ENCODE measurements at regions not wholly inside any gene's neighbourhood (a gene's known extent, or its start where the extent isn't known, plus 50 kb on each side); places are given as distances from the start of the nearest gene placed in this dataset.

- H3K9me3 ChIP-seq (ENCODE audit: low read length), result no peaks in the 10 kb centered on the region
- no peak for TF ChIP-seq RAD21 (conservative IDR thresholded peaks at IDR 0.05)
- no peaks in the 10 kb centered on the region for H3K79me2 ChIP-seq (replicated peaks; ENCODE audit: insufficient read depth, low read length)
These were observed 1043.9 kb downstream of the TMEM182 start for GRCh38 chr2:103805746-103806145.

GRCh38 chr2:103808814-103809213 is 1045.1 kb upstream of the POU3F3 start:
- Histone ChIP-seq H4K20me1 (ENCODE audit: insufficient read depth) (no peaks in the 10 kb centered on the region), H3F3A (ENCODE audit: insufficient read depth, low read length, poor library complexity, severe bottlenecking) (no peaks in the 10 kb centered on the region), H3K4me3 (ENCODE audit: low read length) (no peak overlapping the region), H3K4me2 (ENCODE audit: low read length) (no peak overlapping the region), H3K9me2 (ENCODE audit: insufficient read depth, low read length) (no peaks in the 10 kb centered on the region), H3K27ac (ENCODE audit: low read length) (no peak overlapping the region), H3K79me2 (replicated peaks; ENCODE audit: insufficient read depth, low read length) (no peaks in the 10 kb centered on the region), H2AFZ (ENCODE audit: low read depth, low read length) (no peak overlapping the region), H3K27me3 (ENCODE audit: insufficient read depth, low read depth, low read length) (no peaks in the 10 kb centered on the region), H3K9ac (ENCODE audit: low read length) (no peak overlapping the region), H3K36me3 (ENCODE audit: insufficient read depth, low read length) (no peaks in the 10 kb centered on the region), H3K9me3 (ENCODE audit: low read length) (no peaks in the 10 kb centered on the region)
- TF ChIP-seq EP300 (conservative IDR thresholded peaks at IDR 0.05; ENCODE audit: poor library complexity, severe bottlenecking), result no peak
- no peak for TF ChIP-seq EZH2 (IDR thresholded peaks at IDR 0.05; ENCODE audit: borderline replicate concordance, insufficient read depth, low read length, poor library complexity, severe bottlenecking)
- TF ChIP-seq POLR2AphosphoS5 (IDR thresholded peaks at IDR 0.05), result no peak
- TF ChIP-seq REST (IDR thresholded peaks at IDR 0.05; ENCODE audit: borderline replicate concordance), result no peak
- TF ChIP-seq TAF1 (IDR thresholded peaks at IDR 0.05; ENCODE audit: low read depth), result no peak
- TF ChIP-seq MXI1 (conservative IDR thresholded peaks at IDR 0.05; ENCODE audit: poor library complexity, severe bottlenecking), result no peak
- TF ChIP-seq SMC3 (conservative IDR thresholded peaks at IDR 0.05; ENCODE audit: poor library complexity), result no peak
- no peak for TF ChIP-seq RAD21 (conservative IDR thresholded peaks at IDR 0.05)
- no peak for TF ChIP-seq CTCF (IDR thresholded peaks at IDR 0.05; ENCODE audit: poor library complexity, severe bottlenecking)

More at GRCh38 chr2:103805746-103806145, 1043.9 kb downstream of the TMEM182 start:
- Histone ChIP-seq H4K20me1 (ENCODE audit: insufficient read depth) (no peaks in the 10 kb centered on the region), H3K27me3 (ENCODE audit: insufficient read depth, low read depth, low read length) (no peaks in the 10 kb centered on the region), H3F3A (ENCODE audit: insufficient read depth, low read length, poor library complexity, severe bottlenecking) (no peaks in the 10 kb centered on the region), H3K4me3 (ENCODE audit: low read length) (no peak overlapping the region), H3K4me2 (ENCODE audit: low read length) (no peak overlapping the region), H3K27ac (ENCODE audit: low read length) (no peak overlapping the region), H3K9me2 (ENCODE audit: insufficient read depth, low read length) (no peaks in the 10 kb centered on the region), H3K9ac (ENCODE audit: low read length) (no peak overlapping the region), H3K36me3 (ENCODE audit: insufficient read depth, low read length) (no peaks in the 10 kb centered on the region), H2AFZ (ENCODE audit: low read depth, low read length) (no peak overlapping the region)

GRCh38 chr2:103809415-103809814 is 1044.5 kb upstream of the POU3F3 start:
- Histone ChIP-seq H3K27ac (ENCODE audit: low read length) (no peak overlapping the region), H3K9me3 (ENCODE audit: low read length) (no peaks in the 10 kb centered on the region), H2AFZ (ENCODE audit: low read depth, low read length) (no peak overlapping the region), H3K27me3 (ENCODE audit: insufficient read depth, low read depth, low read length) (no peaks in the 10 kb centered on the region), H4K20me1 (ENCODE audit: insufficient read depth) (no peaks in the 10 kb centered on the region), H3K36me3 (ENCODE audit: insufficient read depth, low read length) (no peaks in the 10 kb centered on the region), H3K4me3 (ENCODE audit: low read length) (no peak overlapping the region), H3K9ac (ENCODE audit: low read length) (no peak overlapping the region), H3K4me2 (ENCODE audit: low read length) (no peak overlapping the region), H3F3A (ENCODE audit: insufficient read depth, low read length, poor library complexity, severe bottlenecking) (no peaks in the 10 kb centered on the region), H3K9me2 (ENCODE audit: insufficient read depth, low read length) (no peaks in the 10 kb centered on the region), H3K79me2 (replicated peaks; ENCODE audit: insufficient read depth, low read length) (no peaks in the 10 kb centered on the region)
- TF ChIP-seq RAD21 (conservative IDR thresholded peaks at IDR 0.05) (no peak), MXI1 (conservative IDR thresholded peaks at IDR 0.05; ENCODE audit: poor library complexity, severe bottlenecking) (no peak)
